ENCODE measurements at regions not wholly inside any gene's neighbourhood (a gene's known extent, or its start where the extent isn't known, plus 50 kb on each side); places are given as distances from the start of the nearest gene placed in this dataset.

DNA sequence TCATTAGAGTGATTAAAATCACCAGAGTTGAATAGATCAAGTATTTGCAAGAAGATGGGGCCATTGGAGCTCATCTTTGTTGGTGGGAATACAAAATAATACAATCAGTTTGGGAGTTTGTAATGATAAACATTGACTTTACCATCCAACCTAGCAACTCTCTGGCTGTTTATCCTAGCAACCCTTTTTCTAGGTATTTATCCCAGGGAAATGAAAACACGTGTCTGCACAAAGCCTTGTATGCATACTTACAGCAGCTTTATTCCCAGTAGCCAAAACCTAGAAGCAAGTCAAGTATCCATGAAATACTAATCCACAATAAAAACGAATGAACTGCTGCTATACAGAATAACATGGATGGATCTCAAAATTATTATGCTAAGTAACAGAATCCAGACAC lies 152.7 kb upstream of the DAB2 start:
- TF ChIP-seq, protein P1, sequence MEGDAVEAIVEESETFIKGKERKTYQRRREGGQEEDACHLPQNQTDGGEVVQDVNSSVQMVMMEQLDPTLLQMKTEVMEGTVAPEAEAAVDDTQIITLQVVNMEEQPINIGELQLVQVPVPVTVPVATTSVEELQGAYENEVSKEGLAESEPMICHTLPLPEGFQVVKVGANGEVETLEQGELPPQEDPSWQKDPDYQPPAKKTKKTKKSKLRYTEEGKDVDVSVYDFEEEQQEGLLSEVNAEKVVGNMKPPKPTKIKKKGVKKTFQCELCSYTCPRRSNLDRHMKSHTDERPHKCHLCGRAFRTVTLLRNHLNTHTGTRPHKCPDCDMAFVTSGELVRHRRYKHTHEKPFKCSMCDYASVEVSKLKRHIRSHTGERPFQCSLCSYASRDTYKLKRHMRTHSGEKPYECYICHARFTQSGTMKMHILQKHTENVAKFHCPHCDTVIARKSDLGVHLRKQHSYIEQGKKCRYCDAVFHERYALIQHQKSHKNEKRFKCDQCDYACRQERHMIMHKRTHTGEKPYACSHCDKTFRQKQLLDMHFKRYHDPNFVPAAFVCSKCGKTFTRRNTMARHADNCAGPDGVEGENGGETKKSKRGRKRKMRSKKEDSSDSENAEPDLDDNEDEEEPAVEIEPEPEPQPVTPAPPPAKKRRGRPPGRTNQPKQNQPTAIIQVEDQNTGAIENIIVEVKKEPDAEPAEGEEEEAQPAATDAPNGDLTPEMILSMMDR (IDR thresholded peaks at IDR 0.05; ENCODE audit: low read length) = no peak
- TF ChIP-seq EZH2 (optimal IDR thresholded peaks at IDR 0.05; ENCODE audit: low read depth, low read length) = no peak

Measured in MM.1S (cell line).